Esophagus squamous epithelium (tissue), 5 donors: ENCODE measurements at regions not wholly inside any gene's neighbourhood (a gene's known extent, or its start where the extent isn't known, plus 50 kb on each side); places are given as distances from the start of the nearest gene placed in this dataset.

Experiments
- DNase-seq: peaks from one replicate; lab custom pipeline; 2025; lab: John Stamatoyannopoulos, UW
- H3K27ac ChIP-seq, 4 donors: fragments of 200-600 bp; sonication (generic); one replicate each; pipeline ENCODE4 v1.5.1; 2016 to 2019; ENCODE audit warnings: mild to moderate bottlenecking in 1 of 4
- H3K27me3 ChIP-seq, 4 donors: fragments of 200-600 bp; sonication (generic); 1 replicate in 3 of 4; 2 replicates in 1 of 4; pipeline versions ENCODE4 v1.5.1 to v1.6.0; 2017 to 2021; ENCODE audit warnings: antibody characterized with exemption in 1 of 4
- H3K36me3 ChIP-seq, 3 donors: fragments of 200-600 bp; sonication (generic); one replicate each; pipeline ENCODE4 v1.5.1; 2016 to 2019
- H3K4me1 ChIP-seq, 3 donors: fragments of 200-600 bp; sonication (generic); one replicate each; pipeline ENCODE4 v1.5.1; 2017 to 2019
- H3K4me3 ChIP-seq, 4 donors: fragments of 200-600 bp; sonication (generic); 1 replicate in 3 of 4; 2 replicates in 1 of 4; pipeline ENCODE4 v1.5.1; 2016 to 2019; ENCODE audit warnings: mild to moderate bottlenecking in 2 of 4, moderate library complexity in 1 of 4
- H3K9me3 ChIP-seq, 3 donors: fragments of 200-600 bp; sonication (generic); one replicate each; pipeline ENCODE4 v1.5.1; 2016 to 2019
- POLR2A ChIP-seq, 4 donors: fragments of 450-650 bp; IDR thresholded peaks; one replicate each; pipeline ENCODE4 v1.6.1; 2017; ENCODE audit warnings: antibody characterized with exemption in 4 of 4, mild to moderate bottlenecking in 4 of 4, moderate library complexity in 3 of 4
- WGBS, 2 donors: methylation state at CpG; one replicate each; pipeline ENCODE4 v1.1.5; 2018; 5-methylcytosine and 5-hydroxymethylcytosine counted together
- intact Hi-C: fragments of 100-400 bp; cut with DNase I; formaldehyde crosslinking; loops from one replicate; pipeline ENCODE4 v1.15.0; 2022
- TF ChIP-seq, protein P1 (sequence below), 6 experiments: fragments of 450-650 bp in 4 of 6; fragments of 200-600 bp in 2 of 6; sonication (generic) in 2 of 6; IDR thresholded peaks; one replicate each; pipeline ENCODE4 v1.5.1; 2016 to 2019; ENCODE audit warnings: antibody characterized with exemption in 6 of 6, mild to moderate bottlenecking in 4 of 6, moderate library complexity in 4 of 6
- donor health status: DM: yes; HTN: yes; CAD: no.

DNA sequence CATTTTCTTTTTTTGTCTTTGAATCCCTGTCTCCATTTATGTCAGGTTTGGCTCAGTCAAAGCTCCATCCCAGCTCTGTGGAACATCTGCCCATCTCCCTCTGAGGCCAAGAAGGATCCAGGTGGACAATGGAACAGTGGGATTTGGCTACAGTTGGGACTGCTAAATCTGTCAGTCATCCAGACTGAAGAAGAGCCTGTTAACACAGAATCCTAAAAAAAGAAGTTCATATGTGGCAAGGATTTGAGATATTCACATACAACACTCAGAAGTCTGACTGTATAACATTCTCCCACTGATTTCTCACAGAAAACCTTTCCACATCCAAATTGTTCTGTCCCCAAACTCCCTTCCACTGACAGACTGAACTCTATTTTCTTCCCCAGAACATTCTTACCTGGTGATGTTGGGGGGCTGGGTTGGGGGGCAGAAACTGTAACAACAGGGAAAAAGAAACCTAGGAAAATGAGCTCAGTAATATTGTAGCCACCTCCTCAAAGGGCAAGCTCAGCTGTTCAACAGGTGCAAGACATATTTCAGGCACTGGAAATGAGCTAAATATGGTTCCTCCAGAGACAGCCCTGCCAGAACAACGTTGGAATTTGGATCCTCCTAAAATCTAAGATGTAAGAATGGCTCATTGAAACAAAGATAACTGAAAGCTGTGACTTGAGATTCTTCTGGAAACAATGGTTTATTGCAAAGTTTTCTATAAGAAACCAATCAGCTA, 301.5 kb upstream of the CDH5 start:
- H3K4me3 ChIP-seq = no peak overlapping the region
- no peak overlapping the region for H3K27ac ChIP-seq
- no peaks in the 10 kb centered on the region for H3K27me3 ChIP-seq
- intact Hi-C loops = no loop called here
- no peak for DNase-seq
- H3K36me3 ChIP-seq = no peaks in the 10 kb centered on the region
- peaks cover 0 to 3% (median 0%) of the 10 kb centered on the region in 3 donors for H3K4me1 ChIP-seq
- TF ChIP-seq POLR2A (IDR thresholded peaks at IDR 0.05) = no peak
- TF ChIP-seq, protein P1, sequence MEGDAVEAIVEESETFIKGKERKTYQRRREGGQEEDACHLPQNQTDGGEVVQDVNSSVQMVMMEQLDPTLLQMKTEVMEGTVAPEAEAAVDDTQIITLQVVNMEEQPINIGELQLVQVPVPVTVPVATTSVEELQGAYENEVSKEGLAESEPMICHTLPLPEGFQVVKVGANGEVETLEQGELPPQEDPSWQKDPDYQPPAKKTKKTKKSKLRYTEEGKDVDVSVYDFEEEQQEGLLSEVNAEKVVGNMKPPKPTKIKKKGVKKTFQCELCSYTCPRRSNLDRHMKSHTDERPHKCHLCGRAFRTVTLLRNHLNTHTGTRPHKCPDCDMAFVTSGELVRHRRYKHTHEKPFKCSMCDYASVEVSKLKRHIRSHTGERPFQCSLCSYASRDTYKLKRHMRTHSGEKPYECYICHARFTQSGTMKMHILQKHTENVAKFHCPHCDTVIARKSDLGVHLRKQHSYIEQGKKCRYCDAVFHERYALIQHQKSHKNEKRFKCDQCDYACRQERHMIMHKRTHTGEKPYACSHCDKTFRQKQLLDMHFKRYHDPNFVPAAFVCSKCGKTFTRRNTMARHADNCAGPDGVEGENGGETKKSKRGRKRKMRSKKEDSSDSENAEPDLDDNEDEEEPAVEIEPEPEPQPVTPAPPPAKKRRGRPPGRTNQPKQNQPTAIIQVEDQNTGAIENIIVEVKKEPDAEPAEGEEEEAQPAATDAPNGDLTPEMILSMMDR (IDR thresholded peaks at IDR 0.05) = no peak
- WGBS, 2 donors = 40 to 53% methylated on average over 1 of the region's 1 CpG
- no peaks in the 10 kb centered on the region for H3K9me3 ChIP-seq

DNA sequence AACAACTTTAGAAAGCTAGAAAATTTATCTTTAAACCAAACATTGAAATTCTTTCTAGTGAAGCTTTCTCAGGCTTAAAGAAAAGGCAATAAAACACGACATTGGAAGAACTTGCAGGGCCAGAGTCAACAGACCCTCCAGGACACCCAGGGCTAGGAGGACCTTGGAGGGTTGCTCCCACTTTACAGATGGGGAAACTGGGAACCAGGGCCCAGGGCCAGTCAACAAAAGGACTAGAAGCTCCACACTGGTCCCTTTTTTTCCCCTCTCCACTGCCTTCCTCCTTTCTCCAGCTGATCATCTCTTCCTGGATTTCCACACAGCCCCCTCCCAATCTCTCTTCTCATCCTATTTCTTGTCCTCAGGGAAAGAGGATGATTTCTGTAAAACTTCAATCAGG, 307.7 kb upstream of the CDH5 start:
- no peaks in the 10 kb centered on the region for H3K27me3 ChIP-seq
- TF ChIP-seq, protein P1 (IDR thresholded peaks at IDR 0.05) = no peak
- no peak for TF ChIP-seq POLR2A (IDR thresholded peaks at IDR 0.05)
- no peak overlapping the region for H3K27ac ChIP-seq
- no peak overlapping the region for H3K4me3 ChIP-seq
- H3K9me3 ChIP-seq = no peaks in the 10 kb centered on the region
- peaks cover 0 to 6% (median 0%) of the 10 kb centered on the region in 3 donors for H3K4me1 ChIP-seq
- H3K36me3 ChIP-seq = no peaks in the 10 kb centered on the region
- 37 to 38% methylated on average over 1 of the region's 1 CpG for WGBS, 2 donors
- intact Hi-C loops = no loop called here
- DNase-seq = no peak

DNA sequence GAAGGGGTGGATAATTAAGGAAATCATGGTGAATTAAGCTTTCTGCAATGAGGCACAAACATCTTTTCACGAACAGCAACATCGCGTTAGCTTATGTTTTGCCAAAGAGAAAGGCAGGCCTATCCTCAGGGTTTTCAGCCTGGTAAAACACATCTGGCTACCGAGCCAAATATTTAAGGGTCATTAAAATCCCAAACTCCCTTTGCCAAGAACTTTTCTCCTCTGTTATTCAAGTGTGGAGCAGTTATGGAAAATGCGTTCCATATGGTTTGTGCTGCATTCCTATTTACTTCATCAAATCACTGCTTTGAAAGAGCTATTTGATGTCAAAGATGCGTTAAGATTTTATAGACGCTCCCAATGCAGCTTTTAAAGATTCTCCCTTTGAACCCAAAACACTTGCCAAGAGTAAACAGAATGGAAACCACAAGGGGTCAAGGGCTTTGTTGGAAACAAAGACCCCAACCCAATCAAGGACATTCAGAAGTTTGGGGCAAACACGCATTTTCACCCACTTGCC, 308.3 kb upstream of the CDH5 start:
- no peaks in the 10 kb centered on the region for H3K9me3 ChIP-seq
- peak overlapping the region in 1 of 4 donors; percentile 23 for H3K27ac ChIP-seq
- DNase-seq = no peak
- no peaks in the 10 kb centered on the region for H3K27me3 ChIP-seq
- WGBS, 2 donors = 43 to 56% methylated on average over 8 of the region's 8 CpGs
- no peak for TF ChIP-seq POLR2A (IDR thresholded peaks at IDR 0.05)
- TF ChIP-seq, protein P1 (IDR thresholded peaks at IDR 0.05) = no peak
- intact Hi-C loops = no loop called here
- H3K4me3 ChIP-seq = no peak overlapping the region
- H3K36me3 ChIP-seq = no peaks in the 10 kb centered on the region
- H3K4me1 ChIP-seq = peaks cover 0 to 6% (median 0%) of the 10 kb centered on the region in 3 donors

DNA sequence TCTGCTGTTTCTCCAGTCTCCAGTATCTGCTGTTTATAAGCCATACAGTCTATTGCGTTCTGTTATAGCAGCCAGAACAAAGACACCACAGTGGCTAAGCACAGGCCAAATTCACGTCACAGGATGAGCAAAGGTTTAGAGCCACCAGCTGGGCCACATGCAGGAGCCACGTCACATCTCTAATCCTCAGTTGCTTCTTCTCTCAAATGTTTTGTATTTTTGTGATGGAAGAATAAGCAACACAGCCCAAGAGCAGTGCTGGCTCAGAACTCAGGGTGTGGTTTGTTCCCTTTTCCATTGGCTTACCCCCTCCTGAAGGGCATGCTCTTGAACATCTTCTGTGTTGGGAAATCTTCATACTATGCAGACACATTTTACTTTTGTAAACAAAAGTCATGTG, 309.4 kb upstream of the CDH5 start:
- H3K4me1 ChIP-seq = peaks cover 0 to 6% (median 0%) of the 10 kb centered on the region in 3 donors
- no peaks in the 10 kb centered on the region for H3K27me3 ChIP-seq
- WGBS, 2 donors = 61 to 77% methylated on average over 3 of the region's 3 CpGs
- H3K36me3 ChIP-seq = no peaks in the 10 kb centered on the region
- H3K27ac ChIP-seq = peak overlapping the region in 1 of 4 donors; percentile 27
- H3K4me3 ChIP-seq = no peak overlapping the region
- TF ChIP-seq POLR2A (IDR thresholded peaks at IDR 0.05) = no peak
- TF ChIP-seq, protein P1 (IDR thresholded peaks at IDR 0.05) = no peak
- intact Hi-C loops = no loop called here
- no peak for DNase-seq
- no peaks in the 10 kb centered on the region for H3K9me3 ChIP-seq

DNA sequence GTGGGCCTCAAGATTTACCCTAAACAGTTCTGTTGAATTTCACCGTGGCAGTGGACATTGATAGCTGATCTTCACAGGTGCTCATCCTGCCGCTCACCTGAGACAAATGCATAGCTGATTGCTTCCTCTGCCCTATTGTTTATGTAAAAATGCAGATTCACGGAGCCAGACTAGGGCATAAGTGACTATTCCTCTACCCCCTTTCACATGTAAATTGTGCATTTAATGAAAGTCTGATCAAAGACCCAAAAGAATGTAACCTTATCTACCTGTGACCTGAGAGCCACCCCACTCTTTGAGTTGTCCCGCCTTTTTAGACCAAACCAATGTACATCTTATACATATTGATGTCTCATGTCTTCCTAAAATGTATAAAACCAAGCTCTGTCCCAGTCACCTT, 312.4 kb upstream of the CDH5 start:
- H3K27ac ChIP-seq = no peak overlapping the region
- intact Hi-C loops = no loop called here
- WGBS, 2 donors = 75 to 81% methylated on average over 4 of the region's 4 CpGs
- no peaks in the 10 kb centered on the region for H3K9me3 ChIP-seq
- peaks cover 0 to 6% (median 0%) of the 10 kb centered on the region in 3 donors for H3K4me1 ChIP-seq
- H3K36me3 ChIP-seq = no peaks in the 10 kb centered on the region
- H3K27me3 ChIP-seq = peaks cover 0 to 5% (median 0%) of the 10 kb centered on the region in 4 donors
- DNase-seq = no peak
- H3K4me3 ChIP-seq = no peak overlapping the region
- TF ChIP-seq, protein P1 (IDR thresholded peaks at IDR 0.05) = no peak
- no peak for TF ChIP-seq POLR2A (IDR thresholded peaks at IDR 0.05)
